ENCODE measurements at regions not wholly inside any gene's neighbourhood (a gene's known extent, or its start where the extent isn't known, plus 50 kb on each side); places are given as distances from the start of the nearest gene placed in this dataset.
"Not testable (repeated sequence)": the region's sequence is repeated elsewhere in the genome, so short reads cannot be mapped to it uniquely, and the experiment has no call there.

DNA sequence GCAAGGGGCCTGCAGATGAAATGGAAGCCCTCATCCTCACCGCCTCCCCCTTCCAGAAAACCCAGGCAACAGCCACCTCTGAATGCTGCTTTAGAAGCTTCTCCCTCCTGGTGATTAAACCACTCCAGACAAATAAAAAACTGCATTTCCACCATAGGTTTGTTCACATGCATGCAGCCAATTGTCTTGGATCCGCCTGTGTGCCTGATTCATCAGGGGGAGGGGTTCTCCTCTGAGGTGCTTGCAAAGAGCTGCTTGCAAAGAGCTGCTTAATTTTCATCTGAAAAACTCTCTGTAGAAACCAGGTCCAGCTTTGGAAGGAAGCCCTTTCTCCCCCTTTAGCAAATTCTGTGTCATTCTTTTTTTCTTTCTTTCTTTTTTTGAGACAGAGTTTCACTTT lies 100.6 kb downstream of the DEFB131A start:
- TF ChIP-seq POLR2AphosphoS5 (IDR thresholded peaks at IDR 0.05; ENCODE audit: insufficient read depth, low read depth, low read length); CTCF (IDR thresholded peaks at IDR 0.05; ENCODE audit: extremely low read depth in 1 of 2, insufficient read depth in 1 of 2, low read depth in 1 of 2, low read length in 2 of 2); FOS (IDR thresholded peaks at IDR 0.05; ENCODE audit: borderline replicate concordance, insufficient read depth, low read length); POLR2A (IDR thresholded peaks at IDR 0.05; ENCODE audit: low read depth, low read length); GATA2 (IDR thresholded peaks at IDR 0.05; ENCODE audit: insufficient read depth, insufficient read length, low read depth, low read length); EZH2 (IDR thresholded peaks at IDR 0.05; ENCODE audit: borderline replicate concordance, low read depth, low read length, severe bottlenecking); MYC (IDR thresholded peaks at IDR 0.05; ENCODE audit: low read depth, low read length): not testable (repeated sequence)
- TF ChIP-seq, protein P1, sequence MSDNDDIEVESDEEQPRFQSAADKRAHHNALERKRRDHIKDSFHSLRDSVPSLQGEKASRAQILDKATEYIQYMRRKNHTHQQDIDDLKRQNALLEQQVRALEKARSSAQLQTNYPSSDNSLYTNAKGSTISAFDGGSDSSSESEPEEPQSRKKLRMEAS (IDR thresholded peaks at IDR 0.05; ENCODE audit: insufficient read depth, insufficient read length) = not testable (repeated sequence)

Data from endothelial cell of umbilical vein (primary cell).